ENCODE measurements at regions not wholly inside any gene's neighbourhood (a gene's known extent, or its start where the extent isn't known, plus 50 kb on each side); places are given as distances from the start of the nearest gene placed in this dataset.

DNA sequence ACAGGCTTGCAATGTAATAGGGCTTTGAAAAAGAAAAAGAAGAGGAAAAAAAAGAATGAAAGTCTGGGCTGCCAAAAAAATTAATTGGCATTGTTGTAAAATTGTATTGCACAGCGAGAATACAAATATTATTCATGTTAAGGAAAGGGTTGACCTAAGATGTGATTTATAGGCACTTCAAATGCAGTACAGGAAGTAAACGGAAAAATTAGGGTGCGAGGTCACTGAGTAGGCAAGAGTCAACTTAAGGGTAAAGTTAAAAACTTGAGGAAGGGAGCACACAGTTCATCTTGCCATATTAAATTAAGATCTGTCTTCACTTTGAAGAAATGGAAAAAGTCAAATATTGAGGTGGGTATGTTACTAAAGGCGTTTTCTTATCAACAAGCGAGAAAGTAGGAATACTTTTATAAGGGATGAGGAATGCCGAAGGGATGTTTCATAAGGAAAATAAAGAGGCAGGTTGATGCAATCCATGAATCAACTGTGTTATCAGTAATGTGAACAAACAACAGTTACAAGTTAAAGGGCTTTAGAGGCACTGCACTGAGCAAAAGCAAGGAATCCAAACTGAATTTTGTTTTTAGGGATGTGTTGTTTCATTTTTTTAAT is 123.0 kb downstream of the WT1 start:
- TF ChIP-seq, protein P1, sequence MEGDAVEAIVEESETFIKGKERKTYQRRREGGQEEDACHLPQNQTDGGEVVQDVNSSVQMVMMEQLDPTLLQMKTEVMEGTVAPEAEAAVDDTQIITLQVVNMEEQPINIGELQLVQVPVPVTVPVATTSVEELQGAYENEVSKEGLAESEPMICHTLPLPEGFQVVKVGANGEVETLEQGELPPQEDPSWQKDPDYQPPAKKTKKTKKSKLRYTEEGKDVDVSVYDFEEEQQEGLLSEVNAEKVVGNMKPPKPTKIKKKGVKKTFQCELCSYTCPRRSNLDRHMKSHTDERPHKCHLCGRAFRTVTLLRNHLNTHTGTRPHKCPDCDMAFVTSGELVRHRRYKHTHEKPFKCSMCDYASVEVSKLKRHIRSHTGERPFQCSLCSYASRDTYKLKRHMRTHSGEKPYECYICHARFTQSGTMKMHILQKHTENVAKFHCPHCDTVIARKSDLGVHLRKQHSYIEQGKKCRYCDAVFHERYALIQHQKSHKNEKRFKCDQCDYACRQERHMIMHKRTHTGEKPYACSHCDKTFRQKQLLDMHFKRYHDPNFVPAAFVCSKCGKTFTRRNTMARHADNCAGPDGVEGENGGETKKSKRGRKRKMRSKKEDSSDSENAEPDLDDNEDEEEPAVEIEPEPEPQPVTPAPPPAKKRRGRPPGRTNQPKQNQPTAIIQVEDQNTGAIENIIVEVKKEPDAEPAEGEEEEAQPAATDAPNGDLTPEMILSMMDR (IDR thresholded peaks at IDR 0.05; ENCODE audit: low read length) = no peak
- TF ChIP-seq EZH2 (optimal IDR thresholded peaks at IDR 0.05; ENCODE audit: low read depth, low read length) = no peak

Measured in MM.1S (cell line).